H9 (cell line): ENCODE measurements at regions not wholly inside any gene's neighbourhood (a gene's known extent, or its start where the extent isn't known, plus 50 kb on each side); places are given as distances from the start of the nearest gene placed in this dataset.

ENCODE experiments used
- DNase-seq: peaks from one replicate; pipeline ENCODE4 v3.0.0-alpha.2; 2017
- H2AFZ ChIP-seq: one replicate; pipeline ENCODE4 v1.6.1; 2013; ENCODE audit warnings: mild to moderate bottlenecking, low read length, control low read depth, moderate library complexity
- H2AK5ac ChIP-seq: 2 replicates; pipeline ENCODE4 v1.6.1; 2013; ENCODE audit warnings: low read length, control low read depth, mixed read lengths; ENCODE audit not compliant: insufficient read length
- H2BK120ac ChIP-seq: one replicate; pipeline ENCODE4 v1.6.1; 2013; ENCODE audit warnings: low read depth, mild to moderate bottlenecking, low read length, control low read depth, inconsistent platforms; ENCODE audit not compliant: poor library complexity, severe bottlenecking
- H2BK12ac ChIP-seq: 2 replicates; pipeline ENCODE4 v1.6.1; 2013; ENCODE audit warnings: low read length, control low read depth, mixed read lengths, low read depth; ENCODE audit not compliant: insufficient read length
- H2BK15ac ChIP-seq: 2 replicates; pipeline ENCODE4 v1.6.1; 2013; ENCODE audit warnings: low read depth, low read length, control low read depth
- H2BK20ac ChIP-seq: one replicate; pipeline ENCODE4 v1.6.1; 2013; ENCODE audit warnings: low read depth, mild to moderate bottlenecking, low read length, control low read depth, inconsistent platforms; ENCODE audit not compliant: poor library complexity, severe bottlenecking
- H2BK5ac ChIP-seq: 2 replicates; pipeline ENCODE4 v1.6.1; 2013; ENCODE audit warnings: low read length, control low read depth, mixed read lengths; ENCODE audit not compliant: insufficient read length
- H3K14ac ChIP-seq: 2 replicates; pipeline ENCODE4 v1.6.1; 2013; ENCODE audit warnings: low read length, control low read depth; ENCODE audit not compliant: insufficient read depth
- H3K18ac ChIP-seq: 2 replicates; pipeline ENCODE4 v1.6.1; 2013; ENCODE audit warnings: low read depth, mild to moderate bottlenecking, mixed read lengths, low read length, control low read depth; ENCODE audit not compliant: insufficient read length
- H3K23ac ChIP-seq: 2 replicates; pipeline ENCODE4 v1.6.1; 2013; ENCODE audit warnings: low read length, control low read depth, mixed read lengths, low read depth; ENCODE audit not compliant: insufficient read length
- H3K23me2 ChIP-seq: 2 replicates; pipeline ENCODE4 v1.6.1; 2013; ENCODE audit warnings: low read depth, mild to moderate bottlenecking, mixed read lengths, low read length, control low read depth; ENCODE audit not compliant: insufficient read length, poor library complexity, severe bottlenecking
- H3K27ac ChIP-seq: 2 replicates; pipeline ENCODE4 v1.5.1; 2013; ENCODE audit warnings: low read length, control low read depth, mixed read lengths, low read depth; ENCODE audit not compliant: insufficient read length
- H3K27me3 ChIP-seq: 2 replicates; pipeline ENCODE4 v1.6.1; 2013; ENCODE audit warnings: low read length, control low read depth, inconsistent platforms; ENCODE audit not compliant: insufficient read depth
- H3K4ac ChIP-seq: 2 replicates; pipeline ENCODE4 v1.6.1; 2013; ENCODE audit warnings: low read depth, mild to moderate bottlenecking, control low read depth, inconsistent platforms, low read length, moderate library complexity
- H3K4me1 ChIP-seq: 2 replicates; pipeline ENCODE4 v1.6.1; 2013; ENCODE audit warnings: low read length, control low read depth, inconsistent platforms; ENCODE audit not compliant: insufficient read depth
- H3K4me2 ChIP-seq: 2 replicates; pipeline ENCODE4 v1.6.1; 2013; ENCODE audit warnings: low read length, control low read depth, mixed read lengths; ENCODE audit not compliant: insufficient read length, insufficient read depth
- H3K56ac ChIP-seq: 2 replicates; pipeline ENCODE4 v1.6.1; 2013; ENCODE audit warnings: low read depth, mild to moderate bottlenecking, mixed read lengths, low read length, control low read depth; ENCODE audit not compliant: insufficient read length
- H3K79me1 ChIP-seq: 2 replicates; pipeline ENCODE4 v1.6.1; 2013; ENCODE audit warnings: low read depth, mild to moderate bottlenecking, moderate library complexity, low read length, control low read depth, inconsistent platforms; ENCODE audit not compliant: insufficient read depth, poor library complexity, severe bottlenecking
- H3K79me2 ChIP-seq: 2 replicates; pipeline ENCODE4 v1.6.1; 2013; ENCODE audit warnings: low read length, control low read depth, inconsistent platforms; ENCODE audit not compliant: insufficient read depth
- H3K9ac ChIP-seq: 2 replicates; pipeline ENCODE4 v1.6.1; 2013; ENCODE audit warnings: low read length, control low read depth, mixed read lengths; ENCODE audit not compliant: insufficient read length; ENCODE audit errors: extremely low read depth
- H3K9me3 ChIP-seq: one replicate; pipeline ENCODE4 v1.6.1; 2013; ENCODE audit warnings: low read depth, low read length, inconsistent platforms; ENCODE audit not compliant: control insufficient read depth
- H3T11ph ChIP-seq: one replicate; pipeline ENCODE4 v1.6.1; 2013; ENCODE audit warnings: mild to moderate bottlenecking, low read length, control low read depth, inconsistent platforms
- H4K20me1 ChIP-seq: one replicate; pipeline ENCODE4 v1.6.1; 2013; ENCODE audit not compliant: control insufficient read depth, insufficient read length, insufficient read depth
- H4K5ac ChIP-seq: 2 replicates; pipeline ENCODE4 v1.6.1; 2013; ENCODE audit warnings: low read depth, mild to moderate bottlenecking, mixed read lengths, low read length, control low read depth; ENCODE audit not compliant: insufficient read length
- H4K8ac ChIP-seq: replicated peaks from 2 replicates; pipeline ENCODE4 v1.6.1; 2013; ENCODE audit warnings: low read length, control low read depth, mixed read lengths, low read depth; ENCODE audit not compliant: insufficient read length
- H4K91ac ChIP-seq: 2 replicates; pipeline ENCODE4 v1.6.1; 2013; ENCODE audit warnings: low read depth, mild to moderate bottlenecking, moderate library complexity, mixed read lengths, low read length, control low read depth; ENCODE audit not compliant: insufficient read length
- H3K27ac Mint-ChIP-seq, 3 experiments: 2 replicates in 2 of 3; 3 replicates in 1 of 3; pipeline ENCODE4 v1.8.0; 2020 to 2021; ENCODE audit warnings: mixed read lengths in 3 of 3, mild to moderate bottlenecking in 1 of 3, moderate library complexity in 1 of 3
- H3K27me3 Mint-ChIP-seq: 2 replicates; pipeline ENCODE4 v1.8.0; 2021; ENCODE audit warnings: low read depth, mild to moderate bottlenecking, moderate library complexity, mixed read lengths
- H3K36me3 Mint-ChIP-seq, 3 experiments: 2 replicates in 2 of 3; 3 replicates in 1 of 3; pipeline ENCODE4 v1.8.0; 2020 to 2021; ENCODE audit warnings: low read depth in 3 of 3, mixed read lengths in 3 of 3; ENCODE audit not compliant: insufficient read depth in 1 of 3
- H3K4me1 Mint-ChIP-seq, 2 experiments: 2 replicates each; pipeline ENCODE4 v1.8.0; 2020; ENCODE audit warnings: mixed read lengths in 2 of 2
- H3K4me3 Mint-ChIP-seq, 2 experiments: 2 replicates in 1 of 2; 3 replicates in 1 of 2; pipeline ENCODE4 v1.8.0; 2020 to 2021; ENCODE audit warnings: mild to moderate bottlenecking in 2 of 2, mixed read lengths in 2 of 2, moderate library complexity in 1 of 2
- H3K9me3 Mint-ChIP-seq, 2 experiments: 2 replicates in 1 of 2; 3 replicates in 1 of 2; pipeline ENCODE4 v1.8.0; 2020; ENCODE audit warnings: mild to moderate bottlenecking in 2 of 2, mixed read lengths in 2 of 2, moderate library complexity in 1 of 2
- WGBS: extraction: QIAGEN DNeasy Blood & Tissue Kit; methylation state at CpG from one replicate; pipeline ENCODE4 v1.1.7; 2013; ENCODE audit warnings: missing lambda C conversion rate, low lambda C conversion rate, mixed read lengths; ENCODE audit not compliant: insufficient read length; ENCODE audit errors: extremely low coverage; 5-methylcytosine and 5-hydroxymethylcytosine counted together
- TF ChIP-seq, protein P1 (sequence below): fragments of 200-600 bp; sonication (generic); conservative IDR thresholded peaks from 3 replicates; pipeline ENCODE4 v1.8.0; 2021; ENCODE audit warnings: antibody characterized with exemption, mild to moderate bottlenecking

DNA sequence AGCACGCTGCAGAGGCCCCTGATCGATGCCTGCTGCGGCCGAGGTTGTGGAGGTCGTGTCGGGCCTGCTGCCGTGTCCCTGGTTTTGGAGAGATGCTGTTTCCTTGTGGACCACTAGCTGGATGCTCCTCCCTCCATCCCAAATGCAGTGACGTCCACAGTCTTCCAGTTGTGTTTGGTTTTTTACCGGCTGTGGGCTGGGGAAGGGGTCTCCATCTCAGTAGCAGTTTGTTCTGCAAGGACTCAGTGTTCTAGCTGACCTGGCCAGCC, 143.0 kb upstream of the SHH start:
- H3K9ac ChIP-seq, result no peak overlapping the region
- no peaks in the 10 kb centered on the region for H3K27me3 ChIP-seq
- no peak overlapping the region; the same call in 1 of the 2 replicates for H3K14ac ChIP-seq
- no peaks in the 10 kb centered on the region for H3K23me2 ChIP-seq
- H4K20me1 ChIP-seq, result no peaks in the 10 kb centered on the region
- peaks cover 3% of the 10 kb centered on the region in 2 experiments; a peak in 2 of 4 replicates for H3K4me1 Mint-ChIP-seq
- H2BK120ac ChIP-seq, result no peak overlapping the region
- H3T11ph ChIP-seq, result no peak overlapping the region
- H4K5ac ChIP-seq, result no peak overlapping the region
- DNase-seq, result no peak
- H3K4ac ChIP-seq, result no peak overlapping the region
- H3K4me1 ChIP-seq, result no peaks in the 10 kb centered on the region
- no peaks in the 10 kb centered on the region for H3K9me3 Mint-ChIP-seq
- H3K79me2 ChIP-seq, result no peaks in the 10 kb centered on the region
- no peak overlapping the region for H2BK12ac ChIP-seq
- H2AFZ ChIP-seq, result no peak overlapping the region
- no CpG with 5 or more reads among the region's 9 CpGs for WGBS
- peaks cover 5% of the 10 kb centered on the region for H3K27me3 Mint-ChIP-seq
- no peak overlapping the region for H3K18ac ChIP-seq
- H3K9me3 ChIP-seq, result no peaks in the 10 kb centered on the region
- no peak overlapping the region for H2BK20ac ChIP-seq
- H4K8ac ChIP-seq, result no peak overlapping the region
- no peak overlapping the region for H3K27ac Mint-ChIP-seq
- no peak overlapping the region for H3K56ac ChIP-seq
- H4K91ac ChIP-seq, result no peak overlapping the region
- TF ChIP-seq, protein P1, sequence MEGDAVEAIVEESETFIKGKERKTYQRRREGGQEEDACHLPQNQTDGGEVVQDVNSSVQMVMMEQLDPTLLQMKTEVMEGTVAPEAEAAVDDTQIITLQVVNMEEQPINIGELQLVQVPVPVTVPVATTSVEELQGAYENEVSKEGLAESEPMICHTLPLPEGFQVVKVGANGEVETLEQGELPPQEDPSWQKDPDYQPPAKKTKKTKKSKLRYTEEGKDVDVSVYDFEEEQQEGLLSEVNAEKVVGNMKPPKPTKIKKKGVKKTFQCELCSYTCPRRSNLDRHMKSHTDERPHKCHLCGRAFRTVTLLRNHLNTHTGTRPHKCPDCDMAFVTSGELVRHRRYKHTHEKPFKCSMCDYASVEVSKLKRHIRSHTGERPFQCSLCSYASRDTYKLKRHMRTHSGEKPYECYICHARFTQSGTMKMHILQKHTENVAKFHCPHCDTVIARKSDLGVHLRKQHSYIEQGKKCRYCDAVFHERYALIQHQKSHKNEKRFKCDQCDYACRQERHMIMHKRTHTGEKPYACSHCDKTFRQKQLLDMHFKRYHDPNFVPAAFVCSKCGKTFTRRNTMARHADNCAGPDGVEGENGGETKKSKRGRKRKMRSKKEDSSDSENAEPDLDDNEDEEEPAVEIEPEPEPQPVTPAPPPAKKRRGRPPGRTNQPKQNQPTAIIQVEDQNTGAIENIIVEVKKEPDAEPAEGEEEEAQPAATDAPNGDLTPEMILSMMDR, result no peak
- no peaks in the 10 kb centered on the region; a peak in 1 of 7 replicates for H3K36me3 Mint-ChIP-seq
- H3K27ac ChIP-seq, result no peak overlapping the region
- no peak overlapping the region for H2AK5ac ChIP-seq
- H3K23ac ChIP-seq, result no peak overlapping the region
- no peak overlapping the region for H3K4me3 Mint-ChIP-seq
- no peaks in the 10 kb centered on the region for H3K79me1 ChIP-seq
- H3K4me2 ChIP-seq, result no peak overlapping the region
- no peak overlapping the region for H2BK15ac ChIP-seq
- no peak overlapping the region for H2BK5ac ChIP-seq
